ENCODE measurements at regions not wholly inside any gene's neighbourhood (a gene's known extent, or its start where the extent isn't known, plus 50 kb on each side); places are given as distances from the start of the nearest gene placed in this dataset.

- TF ChIP-seq CTCF (conservative IDR thresholded peaks at IDR 0.05; ENCODE audit: low read depth, low read length) (no peak), EZH2 (IDR thresholded peaks at IDR 0.05; ENCODE audit: borderline replicate concordance, low read depth, low read length, poor library complexity, severe bottlenecking) (no peak)
These were observed 103.2 kb upstream of the JUN start for GRCh38 chr1:58887059-58887458.

All from A673 (cell line).